HG03520 (cell line): ENCODE measurements at regions not wholly inside any gene's neighbourhood (a gene's known extent, or its start where the extent isn't known, plus 50 kb on each side); places are given as distances from the start of the nearest gene placed in this dataset.
"Not testable (repeated sequence)": the region's sequence is repeated elsewhere in the genome, so short reads cannot be mapped to it uniquely, and the experiment has no call there.

ENCODE experiments used
- ATAC-seq: cut with Tn5 transposase; IDR thresholded peaks from one replicate; pipeline ENCODE4 v1.9.1; 2021; ENCODE audit warnings: mild to moderate bottlenecking, moderate library complexity; ENCODE audit not compliant: unreplicated experiment

GRCh38 chr6:50899306-50899870 is 80.7 kb downstream of the TFAP2B start:
- no peak for ATAC-seq

DNA sequence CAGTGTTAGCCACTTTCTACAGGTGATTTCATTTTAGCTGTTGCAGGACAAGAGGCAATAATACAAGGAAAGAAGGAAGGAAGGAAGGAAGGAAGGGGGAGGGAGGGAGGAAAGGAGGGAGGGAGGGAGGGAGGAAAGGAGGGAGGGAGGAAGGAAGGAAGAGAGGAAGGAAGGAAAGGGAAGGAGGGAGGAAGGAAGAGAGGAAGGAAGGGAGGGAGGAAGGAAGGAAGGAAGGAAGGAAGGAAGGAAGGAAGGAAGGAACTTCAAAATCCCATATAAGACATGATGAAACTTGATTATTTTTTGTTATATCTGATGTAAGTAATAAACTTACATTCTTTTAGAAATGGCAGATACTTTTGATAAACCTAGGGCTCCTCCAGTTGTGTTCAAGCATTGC is 83.6 kb downstream of the TFAP2B start:
- ATAC-seq: no peak

DNA sequence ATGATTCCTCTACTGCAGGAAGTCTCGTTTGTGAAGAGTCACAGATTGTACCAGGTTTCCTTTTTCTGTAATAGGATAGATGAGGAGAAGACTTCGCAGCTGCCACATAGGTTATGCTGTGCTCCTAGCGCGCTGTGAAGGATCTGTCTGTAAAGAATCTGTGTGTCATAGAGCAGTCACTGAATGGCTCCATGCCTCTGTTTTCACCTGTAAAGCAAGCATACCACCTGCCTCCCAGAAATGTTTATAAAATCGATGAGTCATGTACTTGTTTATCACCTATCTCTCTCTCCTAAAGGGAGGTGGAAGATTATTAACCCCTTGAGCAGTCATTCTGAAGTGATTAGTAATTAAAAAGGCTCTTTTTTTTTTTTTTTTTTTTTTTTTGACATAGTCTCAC is 86.6 kb downstream of the TFAP2B start:
- no peak for ATAC-seq

DNA sequence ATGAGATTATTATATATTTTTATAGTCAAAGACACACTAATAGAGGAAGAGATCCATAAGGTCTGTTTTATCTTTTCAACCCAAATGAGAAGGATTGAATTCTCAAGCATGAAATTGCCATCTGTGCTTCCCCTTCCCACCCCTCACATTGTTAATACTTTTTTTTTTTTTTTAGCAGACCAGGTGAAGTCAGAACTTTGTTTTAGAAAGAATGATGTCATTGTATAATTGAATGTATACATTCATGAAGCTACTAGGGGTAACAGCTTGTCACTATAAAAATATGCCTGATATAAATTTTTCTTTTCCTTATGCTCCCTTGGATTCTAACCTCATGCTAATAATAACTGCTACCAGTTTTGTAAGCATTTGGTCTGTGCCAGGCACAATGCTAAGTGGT is 88.9 kb downstream of the TFAP2B start:
- ATAC-seq: no peak

GRCh38 chr6:50913105-50913770 is 94.6 kb downstream of the TFAP2B start:
- ATAC-seq: no peak

GRCh38 chr6:50921378-50921777 is 102.7 kb downstream of the TFAP2B start:
- ATAC-seq: not testable (repeated sequence)

DNA sequence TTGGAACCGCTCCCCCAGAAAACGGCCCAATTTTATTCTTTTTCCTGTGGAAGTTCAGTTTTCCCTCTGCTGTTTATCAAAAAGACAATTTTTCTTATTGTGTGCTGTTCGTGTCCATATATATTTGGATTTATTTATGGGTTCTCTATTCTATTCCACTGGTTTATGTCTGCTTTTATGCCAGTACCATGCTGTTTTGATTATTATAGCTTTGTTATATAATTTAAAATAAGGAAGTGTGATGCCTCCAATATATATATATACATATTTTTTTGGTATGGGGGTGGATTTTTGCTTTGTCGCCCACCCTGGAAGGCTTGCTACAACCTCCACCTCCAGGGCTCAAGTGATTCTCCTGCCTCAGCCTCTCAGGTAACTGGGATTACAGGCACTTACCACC is 103.3 kb downstream of the TFAP2B start:
- ATAC-seq: no peak

DNA sequence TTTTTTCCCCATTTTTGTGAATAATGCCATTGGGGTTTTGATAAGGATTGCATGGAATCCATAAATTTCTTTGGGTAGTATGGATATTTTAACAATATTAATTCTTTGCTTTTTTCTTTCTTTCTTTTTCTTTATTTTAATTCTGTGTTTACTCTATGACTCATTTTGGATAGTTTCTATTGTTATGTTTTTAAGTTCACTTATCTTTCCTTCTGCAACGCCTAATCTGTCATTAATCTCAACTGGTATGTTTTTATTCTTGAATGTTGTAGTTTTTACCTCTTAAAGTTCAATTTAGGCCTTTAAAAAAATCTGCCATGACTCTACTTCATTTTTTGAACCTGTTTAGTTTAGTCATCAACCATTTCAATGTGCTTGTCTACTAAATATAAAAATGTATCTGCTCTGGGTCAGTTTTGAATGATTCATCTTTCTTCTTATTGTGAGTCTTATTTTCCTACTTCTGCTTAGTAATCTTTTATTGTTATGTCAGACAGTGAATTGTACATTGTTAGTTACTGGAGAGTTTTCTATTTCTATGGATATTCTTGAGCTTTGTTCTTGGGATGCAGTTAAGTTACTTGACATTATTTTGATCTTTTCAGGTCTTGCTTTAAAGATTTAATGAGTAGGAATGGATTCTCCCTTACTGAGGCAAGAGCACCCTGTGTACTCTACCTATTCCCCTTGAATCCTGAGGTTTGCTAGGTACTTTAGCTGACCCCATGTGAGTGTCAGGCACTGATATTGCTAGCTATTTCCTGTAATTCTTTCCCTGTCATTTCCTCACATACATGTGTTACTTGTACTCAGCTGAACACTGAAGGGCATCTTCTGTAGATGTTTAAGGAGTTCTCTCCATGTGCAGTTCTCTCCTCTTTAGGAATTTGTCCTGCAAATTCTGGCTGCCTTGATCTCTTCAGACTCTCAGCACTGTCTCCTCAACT is 104.2 kb downstream of the TFAP2B start:
- ATAC-seq: no peak

- ATAC-seq: no peak
Observed at GRCh38 chr6:50924758-50925157, 106.1 kb downstream of the TFAP2B start.

DNA sequence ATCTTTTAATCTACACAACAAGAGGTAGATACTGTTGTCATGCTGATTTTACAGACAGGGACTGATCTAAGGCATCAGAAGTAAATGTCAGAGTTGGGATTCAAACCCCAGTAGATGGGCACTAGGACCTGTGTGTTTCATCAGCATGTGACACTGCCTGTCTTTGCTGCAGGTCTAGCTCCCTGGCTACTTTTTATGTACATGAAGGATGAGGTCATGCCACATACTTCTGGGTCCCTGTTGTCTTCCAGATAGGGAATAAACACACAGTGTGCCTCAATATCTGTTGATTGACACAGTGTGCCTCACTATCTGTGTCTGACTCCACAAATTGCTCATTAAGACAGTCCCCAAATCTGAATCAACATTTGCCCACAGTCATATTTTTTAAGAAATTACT is 106.9 kb downstream of the TFAP2B start:
- ATAC-seq: no peak

- no peak for ATAC-seq
Observed at GRCh38 chr6:50925981-50926380, 107.3 kb downstream of the TFAP2B start.

DNA sequence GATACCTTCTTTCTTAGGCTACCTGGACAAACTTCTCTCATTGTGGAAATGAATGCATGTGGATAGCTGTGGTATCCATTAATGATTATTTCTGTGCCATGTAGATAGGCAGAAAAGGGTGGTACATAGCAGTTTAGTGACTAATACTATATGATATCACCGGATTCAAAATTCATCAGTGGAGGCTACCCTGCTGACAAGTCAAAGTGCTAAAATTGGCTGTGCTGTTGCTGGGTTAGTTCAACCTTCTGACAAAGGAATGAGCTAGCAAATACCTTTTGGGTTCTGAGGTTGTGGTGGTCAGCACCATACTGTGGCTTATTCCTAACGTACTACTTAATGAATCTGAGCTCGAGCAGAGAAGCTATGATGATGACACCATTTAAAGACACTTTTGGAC is 109.1 kb downstream of the TFAP2B start:
- ATAC-seq: no peak

- no peak for ATAC-seq
Observed at GRCh38 chr6:50929323-50929722, 110.7 kb downstream of the TFAP2B start.

- ATAC-seq: no peak
Observed at GRCh38 chr6:50935442-50935841, 116.8 kb downstream of the TFAP2B start.

GRCh38 chr6:50936277-50936681 is 117.6 kb downstream of the TFAP2B start:
- no peak for ATAC-seq

- ATAC-seq: no peak
Observed at GRCh38 chr6:50939931-50940330, 121.3 kb downstream of the TFAP2B start.

GRCh38 chr6:50945789-50946188 is 127.1 kb downstream of the TFAP2B start:
- no peak for ATAC-seq

- ATAC-seq: no peak
Observed at GRCh38 chr6:50952092-50952907, 133.6 kb downstream of the TFAP2B start.

GRCh38 chr6:50956014-50956413 is 137.3 kb downstream of the TFAP2B start:
- no peak for ATAC-seq

GRCh38 chr6:50958148-50958697 is 139.6 kb downstream of the TFAP2B start:
- ATAC-seq: no peak
